OCI-LY1 (cell line): ENCODE measurements at regions not wholly inside any gene's neighbourhood (a gene's known extent, or its start where the extent isn't known, plus 50 kb on each side); places are given as distances from the start of the nearest gene placed in this dataset.

ENCODE experiments used
- EZH2 ChIP-seq: fragments of 200-600 bp; sonication (generic), shearing (Covaris generic); IDR thresholded peaks from 2 replicates; pipeline ENCODE4 v1.8.0; 2017; ENCODE audit warnings: borderline replicate concordance, mixed run types, mild to moderate bottlenecking, antibody characterized with exemption, low read length, moderate library complexity, mixed read lengths
- TF ChIP-seq, protein P1 (sequence below): fragments of 200-600 bp; sonication (generic), shearing (Covaris generic); IDR thresholded peaks from 2 replicates; pipeline ENCODE4 v1.5.1; 2017; ENCODE audit warnings: mild to moderate bottlenecking, antibody characterized with exemption, low read length, moderate library complexity, mixed read lengths

DNA sequence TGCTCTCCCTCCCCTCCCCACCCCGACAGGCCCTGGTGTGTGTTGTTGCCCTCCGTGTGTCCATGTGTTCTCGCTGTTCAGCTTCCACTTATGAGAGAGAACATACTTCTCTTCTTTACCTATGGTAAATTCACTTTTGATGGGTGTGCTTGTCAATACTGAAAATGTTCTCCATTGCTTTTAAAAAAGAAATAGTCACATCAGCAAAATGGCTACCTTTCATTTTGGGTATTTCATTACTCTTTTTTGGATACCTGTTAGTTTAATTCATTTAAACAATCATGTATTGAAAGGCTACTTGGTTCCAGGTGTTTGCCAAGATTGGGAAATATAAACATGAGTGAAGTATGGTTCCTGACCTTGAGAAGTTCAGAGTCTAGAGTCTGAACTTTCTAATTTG, 107.4 kb upstream of the PITX2 start:
- TF ChIP-seq, protein P1, sequence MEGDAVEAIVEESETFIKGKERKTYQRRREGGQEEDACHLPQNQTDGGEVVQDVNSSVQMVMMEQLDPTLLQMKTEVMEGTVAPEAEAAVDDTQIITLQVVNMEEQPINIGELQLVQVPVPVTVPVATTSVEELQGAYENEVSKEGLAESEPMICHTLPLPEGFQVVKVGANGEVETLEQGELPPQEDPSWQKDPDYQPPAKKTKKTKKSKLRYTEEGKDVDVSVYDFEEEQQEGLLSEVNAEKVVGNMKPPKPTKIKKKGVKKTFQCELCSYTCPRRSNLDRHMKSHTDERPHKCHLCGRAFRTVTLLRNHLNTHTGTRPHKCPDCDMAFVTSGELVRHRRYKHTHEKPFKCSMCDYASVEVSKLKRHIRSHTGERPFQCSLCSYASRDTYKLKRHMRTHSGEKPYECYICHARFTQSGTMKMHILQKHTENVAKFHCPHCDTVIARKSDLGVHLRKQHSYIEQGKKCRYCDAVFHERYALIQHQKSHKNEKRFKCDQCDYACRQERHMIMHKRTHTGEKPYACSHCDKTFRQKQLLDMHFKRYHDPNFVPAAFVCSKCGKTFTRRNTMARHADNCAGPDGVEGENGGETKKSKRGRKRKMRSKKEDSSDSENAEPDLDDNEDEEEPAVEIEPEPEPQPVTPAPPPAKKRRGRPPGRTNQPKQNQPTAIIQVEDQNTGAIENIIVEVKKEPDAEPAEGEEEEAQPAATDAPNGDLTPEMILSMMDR, result no peak
- TF ChIP-seq EZH2, result no peak
